HG02610 (cell line): ENCODE measurements at regions not wholly inside any gene's neighbourhood (a gene's known extent, or its start where the extent isn't known, plus 50 kb on each side); places are given as distances from the start of the nearest gene placed in this dataset.

Source experiments
- ATAC-seq: cut with Tn5 transposase; IDR thresholded peaks from one replicate; pipeline ENCODE4 v1.9.1; 2021; ENCODE audit warnings: mild to moderate bottlenecking, moderate library complexity; ENCODE audit not compliant: unreplicated experiment

- peak; percentile 70 for ATAC-seq
Measured at GRCh38 chr6:11366183-11366933, 133.9 kb upstream of the NEDD9 start.

DNA sequence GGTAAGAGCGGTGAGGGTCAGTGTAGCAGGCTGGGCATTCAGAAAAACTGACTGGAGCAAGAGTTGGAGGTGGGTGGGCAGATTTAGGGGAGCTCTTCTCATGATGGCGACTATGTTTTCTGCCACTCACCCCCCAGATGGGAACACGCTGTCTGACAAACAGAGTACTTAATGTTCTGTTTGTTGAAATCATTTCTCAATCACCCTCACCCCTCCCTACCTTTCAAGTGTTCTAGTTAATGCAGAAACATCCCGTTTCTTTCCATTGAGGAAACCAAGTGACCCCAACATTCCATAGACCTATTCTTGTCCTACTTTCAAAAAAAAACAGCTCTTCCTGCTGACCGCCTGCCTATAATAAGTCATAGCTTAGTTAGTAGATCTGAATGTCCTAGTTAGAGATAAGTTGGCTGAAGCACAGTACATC is 132.5 kb upstream of the NEDD9 start:
- ATAC-seq, result no peak

DNA sequence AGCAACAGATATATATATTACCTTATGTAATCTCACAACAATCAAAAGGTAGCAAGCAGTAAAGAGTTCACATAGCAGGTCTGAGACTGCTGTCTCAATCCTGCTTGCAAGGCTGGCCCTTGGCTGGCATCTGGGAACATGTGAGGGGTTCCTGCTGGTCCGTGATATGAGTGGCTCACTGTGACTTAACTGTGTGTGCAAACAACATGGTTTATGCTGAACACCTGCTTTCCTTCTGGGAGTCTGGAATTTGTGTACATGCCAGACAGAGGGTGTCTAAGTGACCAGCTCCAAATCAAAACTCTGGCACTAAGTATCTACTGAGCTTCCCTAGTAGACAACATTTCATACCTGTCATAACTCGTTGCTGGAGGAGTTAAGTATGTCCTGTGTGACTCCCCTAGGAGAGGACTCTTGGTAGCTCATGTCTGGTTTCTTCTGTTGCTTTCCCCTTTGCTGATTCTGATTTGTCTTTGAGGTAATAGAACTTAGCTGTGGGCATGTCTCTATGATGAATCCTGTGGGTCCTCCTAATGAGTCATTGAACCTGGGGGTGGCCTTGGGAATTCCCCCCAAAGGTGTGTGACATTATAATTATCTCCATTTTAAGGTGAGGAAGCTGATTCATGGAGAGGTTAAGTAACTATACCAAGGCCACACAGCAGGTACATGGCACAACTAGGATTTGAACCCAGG is 131.6 kb upstream of the NEDD9 start:
- peak; percentile 29 for ATAC-seq

GRCh38 chr6:11362564-11362963 is 130.1 kb upstream of the NEDD9 start:
- no peak for ATAC-seq

GRCh38 chr6:11358904-11359830 is 126.7 kb upstream of the NEDD9 start:
- no peak for ATAC-seq

DNA sequence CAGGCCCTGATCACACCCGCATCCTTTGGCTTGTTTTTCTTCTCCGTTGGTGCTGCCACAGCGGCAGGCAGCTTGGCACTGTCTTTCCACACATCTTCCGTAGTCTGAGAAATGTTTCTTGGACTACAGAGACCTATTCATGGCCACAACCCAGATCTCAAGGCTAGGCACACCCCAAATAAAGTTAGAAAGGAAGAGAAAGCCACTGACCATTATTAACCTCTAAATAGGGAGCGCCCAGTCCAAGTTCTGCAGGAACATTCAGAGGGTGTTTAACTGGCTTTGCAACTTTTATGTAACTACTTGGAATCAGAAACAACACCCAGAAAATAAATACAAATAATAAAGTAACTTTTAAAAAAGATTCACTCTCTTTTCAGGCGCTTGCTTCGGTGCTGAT is 124.8 kb upstream of the NEDD9 start:
- ATAC-seq, result no peak

GRCh38 chr6:11356404-11357155 is 124.1 kb upstream of the NEDD9 start:
- ATAC-seq, result no peak

GRCh38 chr6:11353921-11354389 is 121.5 kb upstream of the NEDD9 start:
- peak; percentile 69 for ATAC-seq

DNA sequence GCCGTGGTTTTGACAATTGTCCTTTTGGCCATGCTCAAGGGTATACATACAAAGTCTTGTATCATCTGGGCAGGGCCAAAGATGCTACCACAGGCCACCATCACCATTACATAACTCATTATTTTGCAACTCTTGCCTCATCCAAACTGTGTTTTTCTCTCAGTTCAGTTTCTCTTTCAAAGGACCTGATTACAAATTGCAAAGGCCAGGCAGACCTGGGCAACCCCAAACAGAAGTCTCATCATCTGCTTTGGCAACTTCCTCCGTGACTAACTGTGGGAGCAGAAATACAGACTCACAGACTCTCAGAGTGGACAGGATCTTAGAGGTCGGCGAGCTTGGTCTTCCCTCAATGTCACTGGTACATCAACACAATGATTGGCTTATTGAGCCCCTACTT is 117.8 kb upstream of the NEDD9 start:
- ATAC-seq, result no peak

DNA sequence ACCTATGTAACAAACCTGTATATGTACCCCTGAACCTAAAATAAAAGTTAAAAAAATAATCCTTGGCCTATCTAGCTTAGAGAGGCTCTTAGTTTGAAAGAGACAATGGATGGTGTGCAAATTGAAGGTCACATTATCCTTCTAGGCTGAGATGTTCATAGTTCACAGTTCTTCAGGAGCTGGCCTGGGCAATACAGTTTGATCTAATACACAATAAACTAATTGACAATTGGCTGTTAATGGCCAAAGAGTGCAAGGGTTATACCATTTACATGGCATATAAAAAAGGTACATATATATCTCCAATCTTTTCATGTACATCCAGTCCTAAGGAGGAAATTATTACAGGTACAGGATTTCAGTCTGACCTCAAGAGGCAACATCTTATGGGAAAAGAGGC is 117.4 kb upstream of the NEDD9 start:
- ATAC-seq, result no peak

GRCh38 chr6:11346516-11346915 is 114.0 kb upstream of the NEDD9 start:
- peak; percentile 83 for ATAC-seq

GRCh38 chr6:11345536-11345935 is 113.1 kb upstream of the NEDD9 start:
- ATAC-seq, result no peak

- ATAC-seq, result no peak
Measured at GRCh38 chr6:11343963-11344723, 111.7 kb upstream of the NEDD9 start.

DNA sequence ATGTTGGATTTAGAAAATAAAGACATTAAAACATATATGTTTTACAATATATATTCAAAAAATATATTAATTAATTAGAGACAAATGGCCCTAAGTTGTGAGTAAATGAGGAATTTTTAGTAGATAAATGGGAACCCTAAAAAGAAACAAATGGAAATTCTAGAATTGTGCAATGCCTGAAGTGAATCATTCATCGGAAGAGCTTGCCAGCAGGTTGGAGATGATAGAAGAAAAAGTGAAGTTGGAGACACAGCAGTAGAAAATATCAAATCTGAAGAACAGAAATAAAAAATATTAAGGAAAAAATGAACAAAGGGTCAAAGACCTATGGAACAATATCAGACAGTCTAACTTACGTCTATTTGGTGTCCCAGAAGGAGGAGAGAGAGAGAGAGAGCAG is 109.4 kb upstream of the NEDD9 start:
- ATAC-seq, result no peak

DNA sequence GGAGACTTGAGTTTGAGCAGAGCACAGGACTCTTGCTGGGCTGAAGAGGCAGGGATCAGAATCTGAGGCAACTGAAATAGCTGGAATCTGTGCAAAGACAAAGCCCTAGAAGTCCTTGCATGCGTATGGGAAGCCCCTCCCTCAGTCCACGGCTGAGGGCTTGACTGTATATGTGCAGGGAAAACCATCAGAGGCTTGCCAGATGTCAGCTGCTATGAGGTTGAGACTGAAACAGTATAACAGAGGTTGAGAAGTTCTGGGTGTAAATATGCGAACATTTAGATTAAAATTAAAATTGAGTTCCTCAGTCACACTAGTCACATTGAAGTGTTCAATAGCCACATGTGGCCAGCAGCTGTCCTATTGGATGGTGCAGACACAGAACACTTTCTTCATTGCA is 108.8 kb upstream of the NEDD9 start:
- no peak for ATAC-seq

GRCh38 chr6:11339380-11339779 is 106.9 kb upstream of the NEDD9 start:
- no peak for ATAC-seq

DNA sequence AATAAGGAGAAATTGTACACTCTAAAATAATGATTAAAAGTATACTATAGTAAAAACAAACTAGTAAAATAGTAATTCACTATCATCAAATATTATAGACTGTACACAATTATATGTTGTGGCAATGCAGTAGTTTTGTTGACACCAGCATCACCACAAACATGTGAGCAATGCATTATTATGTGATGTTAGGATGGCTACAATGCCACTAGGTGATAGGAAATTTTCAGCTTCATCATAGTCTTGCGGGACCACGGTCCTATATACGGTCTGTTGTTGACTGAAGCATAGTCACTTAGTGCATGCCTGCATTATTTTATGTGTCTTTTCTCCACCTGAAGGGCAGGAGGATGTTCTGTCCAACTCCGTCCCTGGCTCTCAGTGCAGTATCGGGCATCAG is 104.8 kb upstream of the NEDD9 start:
- ATAC-seq, result no peak

DNA sequence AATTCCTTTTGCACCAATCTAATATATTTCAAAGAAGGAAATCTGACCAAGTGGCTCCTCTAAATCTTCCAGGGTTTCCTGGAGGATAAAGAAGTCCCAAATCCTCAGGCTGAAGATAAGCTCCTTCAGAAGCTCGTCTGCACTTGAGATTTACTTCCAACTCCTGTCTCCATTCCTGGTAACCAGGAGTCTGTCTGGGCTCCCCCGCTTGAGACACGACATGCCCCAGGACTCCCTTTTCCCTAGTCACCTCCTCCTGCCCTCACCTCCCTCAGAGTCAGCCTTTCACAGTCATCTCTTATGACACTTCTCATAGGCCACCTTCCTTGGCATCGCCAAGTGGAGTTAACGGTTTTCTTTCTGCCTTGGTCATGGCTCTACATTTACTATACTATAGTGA is 103.4 kb upstream of the NEDD9 start:
- no peak for ATAC-seq

- ATAC-seq, result peak; percentile 67
Measured at GRCh38 chr6:11333132-11333849, 100.8 kb upstream of the NEDD9 start.
